SK-N-SH (cell line): ENCODE measurements at regions not wholly inside any gene's neighbourhood (a gene's known extent, or its start where the extent isn't known, plus 50 kb on each side); places are given as distances from the start of the nearest gene placed in this dataset.

ENCODE experiments used
- CTCF ChIA-PET: fragments of 300-600, 350-600 bp; formaldehyde crosslinking; extraction: SDS; loops from one replicate; lab custom pipeline; 2021; lab: Yijun Ruan, JAX
- POLR2A ChIA-PET: fragments of 350-600 bp; sonication (Branson Sonifier 250); formaldehyde crosslinking; extraction: SDS; loops from one replicate; lab custom pipeline; 2020; ENCODE audit warnings: antibody characterized with exemption, inconsistent platforms; lab: Yijun Ruan, JAX
- DNase-seq: peaks from one replicate; pipeline ENCODE4 v3.0.0; 2012
- H2AFZ ChIP-seq: fragments of 200-600 bp; sonication (generic); 2 replicates; pipeline ENCODE4 v1.8.1; 2016; ENCODE audit warnings: antibody characterized with exemption, mild to moderate bottlenecking, low read depth
- H3F3A ChIP-seq: fragments of 200-600 bp; sonication (generic); replicated peaks from 2 replicates; pipeline ENCODE3; 2016; ENCODE audit warnings: antibody characterized with exemption, mild to moderate bottlenecking; ENCODE audit not compliant: insufficient read depth
- H3K27ac ChIP-seq, 2 experiments: fragments of 200-500 bp in 1 of 2; fragments of 200-600 bp in 1 of 2; sonication (Bioruptor generic) in 1 of 2; sonication (generic), shearing (Covaris generic) in 1 of 2; 2 replicates each; pipeline versions ENCODE4 v1.5.1 to v1.6.1; 2014 to 2016; ENCODE audit warnings: low read depth in 2 of 2, inconsistent platforms in 1 of 2, low read length in 1 of 2, mild to moderate bottlenecking in 1 of 2, mixed read lengths in 1 of 2
- H3K27me3 ChIP-seq: fragments of 200-600 bp; sonication (generic), shearing (Covaris generic); 2 replicates; pipeline ENCODE4 v1.6.1; 2016; ENCODE audit warnings: mixed run types; ENCODE audit not compliant: insufficient read depth
- H3K36me3 ChIP-seq, 2 experiments: fragments of 200-500 bp in 1 of 2; fragments of 200-600 bp in 1 of 2; sonication (Bioruptor generic) in 1 of 2; sonication (generic) in 1 of 2; replicated peaks in 1 of 2; 2 replicates each; pipeline versions ENCODE3 to v1.5.1; 2014 to 2016; ENCODE audit warnings: low read length in 1 of 2, mild to moderate bottlenecking in 1 of 2; ENCODE audit not compliant: insufficient read depth in 2 of 2, control insufficient read depth in 1 of 2
- H3K4me1 ChIP-seq, 2 experiments: fragments of 200-500 bp in 1 of 2; fragments of 200-600 bp in 1 of 2; sonication (Bioruptor generic) in 1 of 2; sonication (generic), shearing (Covaris generic) in 1 of 2; 2 replicates each; pipeline versions ENCODE4 v1.5.1 to v1.6.1; 2014 to 2016; ENCODE audit warnings: low read depth in 1 of 2, low read length in 1 of 2, mixed run types in 1 of 2; ENCODE audit not compliant: insufficient read depth in 2 of 2, control insufficient read depth in 1 of 2
- H3K4me2 ChIP-seq: fragments of 200-600 bp; sonication (generic), shearing (Covaris generic); 2 replicates; pipeline ENCODE4 v1.6.1; 2017; ENCODE audit warnings: mixed run types
- H3K4me3 ChIP-seq, 2 experiments: fragments of 200-500 bp in 1 of 2; fragments of 200-600 bp in 1 of 2; sonication (Bioruptor generic) in 1 of 2; sonication (generic), shearing (Covaris generic) in 1 of 2; 2 replicates each; pipeline versions ENCODE4 v1.5.1 to v1.8.1; 2014 to 2016; ENCODE audit warnings: low read depth in 2 of 2, inconsistent platforms in 1 of 2, low read length in 1 of 2, mild to moderate bottlenecking in 1 of 2, mixed read lengths in 1 of 2, moderate library complexity in 1 of 2
- H3K79me2 ChIP-seq: fragments of 200-600 bp; sonication (generic); 2 replicates; pipeline ENCODE4 v1.8.1; 2017; ENCODE audit warnings: mild to moderate bottlenecking; ENCODE audit not compliant: insufficient read depth
- H3K9ac ChIP-seq: fragments of 200-600 bp; sonication (generic); 2 replicates; pipeline ENCODE4 v1.6.1; 2017; ENCODE audit warnings: mixed run types
- H3K9me2 ChIP-seq: fragments of 200-600 bp; sonication (generic); 2 replicates; pipeline ENCODE4 v1.6.1; 2017; ENCODE audit warnings: mixed run types
- H3K9me3 ChIP-seq: fragments of 200-600 bp; sonication (generic); 2 replicates; pipeline ENCODE4 v1.6.1; 2017; ENCODE audit warnings: mixed run types, mild to moderate bottlenecking, moderate library complexity
- H4K20me1 ChIP-seq: fragments of 200-600 bp; sonication (generic); 2 replicates; pipeline ENCODE4 v1.6.1; 2017; ENCODE audit warnings: mild to moderate bottlenecking, mixed run types; ENCODE audit not compliant: insufficient read depth
- CTCF ChIP-seq: fragments of 200-600 bp; sonication (generic); IDR thresholded peaks from 2 replicates; pipeline ENCODE4 v1.6.1; 2017; ENCODE audit warnings: antibody characterized with exemption, mild to moderate bottlenecking, moderate library complexity
- ELF1 ChIP-seq: IDR thresholded peaks from 2 replicates; pipeline ENCODE4 v1.4.0; 2012
- EP300 ChIP-seq, 2 experiments: IDR thresholded peaks; 2 replicates each; pipeline versions ENCODE4 v1.4.0 to v1.6.1; 2012; ENCODE audit warnings: borderline replicate concordance in 1 of 2, low read depth in 1 of 2, low read length in 1 of 2
- EZH2phosphoT487 ChIP-seq: fragments of 200-600 bp; sonication (generic); IDR thresholded peaks from 2 replicates; pipeline ENCODE4 v1.6.1; 2017; ENCODE audit warnings: low read depth, mixed run types, mild to moderate bottlenecking, antibody characterized with exemption, moderate library complexity, borderline replicate concordance
- FOSL2 ChIP-seq: IDR thresholded peaks from 2 replicates; pipeline ENCODE4 v1.4.0; 2012; ENCODE audit warnings: low read depth, mild to moderate bottlenecking, moderate library complexity, borderline replicate concordance
- FOXM1 ChIP-seq: IDR thresholded peaks from 2 replicates; pipeline ENCODE4 v1.4.0; 2012; ENCODE audit warnings: low read depth, mild to moderate bottlenecking
- GATA2 ChIP-seq: sonication (generic); formaldehyde crosslinking; IDR thresholded peaks from 2 replicates; pipeline ENCODE4 v1.5.0; 2020; ENCODE audit warnings: mild to moderate bottlenecking, missing genetic modification reagents
- IRF3 ChIP-seq: fragments of 150-350 bp; IDR thresholded peaks from 2 replicates; pipeline ENCODE4 v1.6.1; 2016; ENCODE audit warnings: mild to moderate bottlenecking, low read depth, low read length
- JUND ChIP-seq: IDR thresholded peaks from 2 replicates; pipeline ENCODE4 v1.4.0; 2012
- MAX ChIP-seq: IDR thresholded peaks from 2 replicates; pipeline ENCODE4 v1.4.0; 2012; ENCODE audit warnings: low read depth
- MXI1 ChIP-seq: IDR thresholded peaks from 2 replicates; pipeline ENCODE4 v1.6.1; 2012; ENCODE audit warnings: mild to moderate bottlenecking, low read depth, low read length, improper control_type of control experiment
- RCOR1 ChIP-seq: fragments of 150-350 bp; IDR thresholded peaks from 2 replicates; pipeline ENCODE4 v1.6.1; 2017; ENCODE audit warnings: antibody characterized with exemption, low read length
- RFX5 ChIP-seq: IDR thresholded peaks from 2 replicates; pipeline ENCODE4 v1.6.1; 2012; ENCODE audit warnings: mild to moderate bottlenecking, improper control_type of control experiment, low read length
- TEAD4 ChIP-seq: IDR thresholded peaks from 2 replicates; pipeline ENCODE4 v1.4.0; 2012; ENCODE audit warnings: mild to moderate bottlenecking, borderline replicate concordance; ENCODE audit not compliant: insufficient read depth
- USF2 ChIP-seq: fragments of 150-350 bp; IDR thresholded peaks from 2 replicates; pipeline ENCODE4 v1.6.1; 2017; ENCODE audit warnings: antibody characterized with exemption, low read length, low read depth, borderline replicate concordance
- WGBS: methylation state at CpG from one replicate; pipeline ENCODE4 v1.1.6; 2017; ENCODE audit warnings: low lambda C conversion rate; 5-methylcytosine and 5-hydroxymethylcytosine counted together
- TF ChIP-seq, protein P1 (sequence below): IDR thresholded peaks from 2 replicates; pipeline ENCODE4 v1.6.1; 2012; ENCODE audit warnings: mild to moderate bottlenecking, low read depth, low read length, moderate library complexity

DNA sequence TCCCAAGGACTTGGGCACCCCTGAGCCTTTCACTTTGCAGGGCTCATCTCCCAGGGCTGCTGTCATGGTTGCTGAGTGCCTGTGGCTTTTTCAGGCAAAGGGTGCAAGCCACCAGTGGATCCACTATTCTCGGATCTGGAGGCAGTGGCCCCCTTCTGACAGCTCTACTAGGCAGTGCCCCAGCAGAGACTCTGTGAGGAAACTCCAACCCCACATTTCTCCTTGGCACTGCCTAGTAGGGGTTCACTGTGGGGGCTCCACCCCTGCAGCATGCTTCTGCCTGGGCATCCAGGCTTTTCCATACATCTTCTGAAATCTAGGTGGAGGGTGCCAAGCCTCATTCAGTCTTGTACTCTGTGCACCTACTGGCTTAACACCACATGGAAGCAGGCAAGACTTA is 675.0 kb upstream of the MBL2 start (continued):
- TF ChIP-seq, protein P1, sequence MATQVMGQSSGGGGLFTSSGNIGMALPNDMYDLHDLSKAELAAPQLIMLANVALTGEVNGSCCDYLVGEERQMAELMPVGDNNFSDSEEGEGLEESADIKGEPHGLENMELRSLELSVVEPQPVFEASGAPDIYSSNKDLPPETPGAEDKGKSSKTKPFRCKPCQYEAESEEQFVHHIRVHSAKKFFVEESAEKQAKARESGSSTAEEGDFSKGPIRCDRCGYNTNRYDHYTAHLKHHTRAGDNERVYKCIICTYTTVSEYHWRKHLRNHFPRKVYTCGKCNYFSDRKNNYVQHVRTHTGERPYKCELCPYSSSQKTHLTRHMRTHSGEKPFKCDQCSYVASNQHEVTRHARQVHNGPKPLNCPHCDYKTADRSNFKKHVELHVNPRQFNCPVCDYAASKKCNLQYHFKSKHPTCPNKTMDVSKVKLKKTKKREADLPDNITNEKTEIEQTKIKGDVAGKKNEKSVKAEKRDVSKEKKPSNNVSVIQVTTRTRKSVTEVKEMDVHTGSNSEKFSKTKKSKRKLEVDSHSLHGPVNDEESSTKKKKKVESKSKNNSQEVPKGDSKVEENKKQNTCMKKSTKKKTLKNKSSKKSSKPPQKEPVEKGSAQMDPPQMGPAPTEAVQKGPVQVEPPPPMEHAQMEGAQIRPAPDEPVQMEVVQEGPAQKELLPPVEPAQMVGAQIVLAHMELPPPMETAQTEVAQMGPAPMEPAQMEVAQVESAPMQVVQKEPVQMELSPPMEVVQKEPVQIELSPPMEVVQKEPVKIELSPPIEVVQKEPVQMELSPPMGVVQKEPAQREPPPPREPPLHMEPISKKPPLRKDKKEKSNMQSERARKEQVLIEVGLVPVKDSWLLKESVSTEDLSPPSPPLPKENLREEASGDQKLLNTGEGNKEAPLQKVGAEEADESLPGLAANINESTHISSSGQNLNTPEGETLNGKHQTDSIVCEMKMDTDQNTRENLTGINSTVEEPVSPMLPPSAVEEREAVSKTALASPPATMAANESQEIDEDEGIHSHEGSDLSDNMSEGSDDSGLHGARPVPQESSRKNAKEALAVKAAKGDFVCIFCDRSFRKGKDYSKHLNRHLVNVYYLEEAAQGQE: no peak

DNA sequence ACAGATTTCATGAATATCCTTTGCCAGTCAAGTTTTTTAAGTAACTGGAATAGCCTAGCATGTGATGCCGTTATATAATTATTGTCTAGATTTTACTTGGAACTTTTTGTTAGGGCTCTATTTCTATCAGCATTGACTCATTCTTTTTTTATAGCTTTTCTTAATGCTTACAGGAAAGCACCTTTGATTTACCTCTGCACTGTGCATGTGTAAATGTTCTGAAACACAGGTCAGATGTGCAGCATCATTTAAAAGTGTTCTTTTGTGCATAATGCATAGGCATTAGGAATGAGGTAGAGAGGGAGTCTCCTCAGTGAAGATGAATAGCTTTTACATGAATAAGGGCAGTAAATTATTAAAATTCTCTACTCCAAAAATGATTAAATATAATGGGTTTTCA is 669.3 kb upstream of the MBL2 start:
- H3K9me3 ChIP-seq: no peaks in the 10 kb centered on the region
- no peaks in the 10 kb centered on the region for H3K9me2 ChIP-seq
- POLR2A ChIA-PET: no interaction called here
- no peak overlapping the region for H3K4me3 ChIP-seq
- H3K4me1 ChIP-seq: peaks cover 0 to 8% of the 10 kb centered on the region in 2 experiments; a peak in 2 of 4 replicates
- TF ChIP-seq EP300 (IDR thresholded peaks at IDR 0.05; ENCODE audit: borderline replicate concordance in 1 of 2, low read depth in 1 of 2, low read length in 1 of 2) (no peak), FOXM1 (no peak), ELF1 (no peak), TEAD4 (no peak)
- H3K9ac ChIP-seq: no peak overlapping the region
- no peak overlapping the region for H3K4me2 ChIP-seq
- CTCF ChIA-PET: interaction anchor here (1.1 kb wide), 1 partner anchor 25 kb away, joined by 3 read pairs; no protein-coding TSS in a partner anchor
- H3K36me3 ChIP-seq: no peaks in the 10 kb centered on the region
- no peaks in the 10 kb centered on the region for H3K27me3 ChIP-seq
- DNase-seq: no peak
- 83% methylated on average over 1 of the region's 1 CpG for WGBS
- H4K20me1 ChIP-seq: no peaks in the 10 kb centered on the region
- no peaks in the 10 kb centered on the region for H3F3A ChIP-seq
- no peak overlapping the region for H3K27ac ChIP-seq
- no peaks in the 10 kb centered on the region for H3K79me2 ChIP-seq
- no peak overlapping the region for H2AFZ ChIP-seq

GRCh38 chr10:53440601-53441000 is 668.0 kb upstream of the MBL2 start:
- H3K9ac ChIP-seq: no peak overlapping the region
- H3K4me2 ChIP-seq: no peak overlapping the region
- H3K9me2 ChIP-seq: no peaks in the 10 kb centered on the region
- POLR2A ChIA-PET: no interaction called here
- CTCF ChIA-PET: no interaction called here
- H3K27ac ChIP-seq: peak overlapping the region in 1 of 2 experiments; percentile 28; a peak in 1 of 4 replicates
- no peaks in the 10 kb centered on the region for H3K36me3 ChIP-seq
- H3K79me2 ChIP-seq: no peaks in the 10 kb centered on the region
- H3K27me3 ChIP-seq: no peaks in the 10 kb centered on the region
- H3F3A ChIP-seq: no peaks in the 10 kb centered on the region
- 79% methylated on average over 3 of the region's 3 CpGs for WGBS
- H4K20me1 ChIP-seq: no peaks in the 10 kb centered on the region
- no peaks in the 10 kb centered on the region for H3K9me3 ChIP-seq
- no peak overlapping the region for H3K4me3 ChIP-seq
- peaks cover 0 to 8% of the 10 kb centered on the region in 2 experiments; a peak in 2 of 4 replicates for H3K4me1 ChIP-seq
- no peak for DNase-seq
- no peak overlapping the region for H2AFZ ChIP-seq
- no peak for TF ChIP-seq MAX
- TF ChIP-seq MXI1: no peak
- TF ChIP-seq FOSL2: no peak
- TF ChIP-seq EZH2phosphoT487: no peak
- TF ChIP-seq RFX5: no peak
- TF ChIP-seq CTCF: no peak
- TF ChIP-seq USF2: no peak
- TF ChIP-seq JUND: no peak
- TF ChIP-seq RCOR1: no peak
- no peak for TF ChIP-seq GATA2
- TF ChIP-seq FOXM1: no peak
- no peak for TF ChIP-seq IRF3
